ENCODE measurements at regions not wholly inside any gene's neighbourhood (a gene's known extent, or its start where the extent isn't known, plus 50 kb on each side); places are given as distances from the start of the nearest gene placed in this dataset.
A peak's percentile ranks its signal among the peaks of the same experiment; 100 is the strongest.

DNA sequence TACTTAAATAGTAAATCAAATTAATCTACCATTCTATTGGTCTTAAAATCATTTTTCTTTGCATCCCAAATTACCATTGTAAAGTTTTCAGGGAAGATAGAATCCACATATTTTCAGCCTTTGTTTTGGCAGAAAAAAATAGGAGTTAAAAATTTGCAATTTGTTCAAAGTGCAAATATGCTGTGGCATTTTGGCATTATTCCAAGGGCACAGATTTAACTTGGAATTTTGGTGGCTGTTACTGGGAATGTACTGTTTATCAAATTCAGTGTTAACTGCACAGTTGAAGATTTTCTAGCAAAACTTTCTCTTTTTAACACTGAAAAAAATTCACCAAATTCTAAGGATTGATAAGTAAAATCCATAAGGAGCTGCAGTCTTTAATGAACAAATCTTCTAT is 151.0 kb upstream of the HDAC9 start:
- peaks cover 6% of the 10 kb centered on the region for H3K36me3 Mint-ChIP-seq (ENCODE audit: low read depth)
- DNase-seq (ENCODE audit: low spot score) = no peak
- no peak overlapping the region for H3K27ac Mint-ChIP-seq (ENCODE audit: unreplicated experiment)
- no peaks in the 10 kb centered on the region for H3K27me3 Mint-ChIP-seq (ENCODE audit: low read depth)
- TF ChIP-seq, protein P1, sequence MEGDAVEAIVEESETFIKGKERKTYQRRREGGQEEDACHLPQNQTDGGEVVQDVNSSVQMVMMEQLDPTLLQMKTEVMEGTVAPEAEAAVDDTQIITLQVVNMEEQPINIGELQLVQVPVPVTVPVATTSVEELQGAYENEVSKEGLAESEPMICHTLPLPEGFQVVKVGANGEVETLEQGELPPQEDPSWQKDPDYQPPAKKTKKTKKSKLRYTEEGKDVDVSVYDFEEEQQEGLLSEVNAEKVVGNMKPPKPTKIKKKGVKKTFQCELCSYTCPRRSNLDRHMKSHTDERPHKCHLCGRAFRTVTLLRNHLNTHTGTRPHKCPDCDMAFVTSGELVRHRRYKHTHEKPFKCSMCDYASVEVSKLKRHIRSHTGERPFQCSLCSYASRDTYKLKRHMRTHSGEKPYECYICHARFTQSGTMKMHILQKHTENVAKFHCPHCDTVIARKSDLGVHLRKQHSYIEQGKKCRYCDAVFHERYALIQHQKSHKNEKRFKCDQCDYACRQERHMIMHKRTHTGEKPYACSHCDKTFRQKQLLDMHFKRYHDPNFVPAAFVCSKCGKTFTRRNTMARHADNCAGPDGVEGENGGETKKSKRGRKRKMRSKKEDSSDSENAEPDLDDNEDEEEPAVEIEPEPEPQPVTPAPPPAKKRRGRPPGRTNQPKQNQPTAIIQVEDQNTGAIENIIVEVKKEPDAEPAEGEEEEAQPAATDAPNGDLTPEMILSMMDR (IDR thresholded peaks at IDR 0.05) = no peak
- H3K4me3 Mint-ChIP-seq (ENCODE audit: unreplicated experiment) = no peak overlapping the region
- peaks cover 21% of the 10 kb centered on the region for H3K9me3 Mint-ChIP-seq (ENCODE audit: low read depth)
- H3K4me1 Mint-ChIP-seq (ENCODE audit: low read depth) = peaks cover 7% of the 10 kb centered on the region

- H3K27ac Mint-ChIP-seq (ENCODE audit: unreplicated experiment) = no peak overlapping the region
- peaks cover 4% of the 10 kb centered on the region for H3K36me3 Mint-ChIP-seq (ENCODE audit: low read depth)
- no peak overlapping the region for H3K4me3 Mint-ChIP-seq (ENCODE audit: unreplicated experiment)
- DNase-seq (ENCODE audit: low spot score) = no peak
- peaks cover 13% of the 10 kb centered on the region for H3K9me3 Mint-ChIP-seq (ENCODE audit: low read depth)
- TF ChIP-seq, protein P1 (IDR thresholded peaks at IDR 0.05) = peak; percentile 96
- H3K4me1 Mint-ChIP-seq (ENCODE audit: low read depth) = peaks cover 13% of the 10 kb centered on the region
- no peaks in the 10 kb centered on the region for H3K27me3 Mint-ChIP-seq (ENCODE audit: low read depth)
Measured at GRCh38 chr7:18345641-18346234, 149.8 kb upstream of the HDAC9 start.

GRCh38 chr7:18347170-18347569 is 148.4 kb upstream of the HDAC9 start:
- no peaks in the 10 kb centered on the region for H3K36me3 Mint-ChIP-seq (ENCODE audit: low read depth)
- TF ChIP-seq, protein P1 (IDR thresholded peaks at IDR 0.05) = no peak
- H3K27ac Mint-ChIP-seq (ENCODE audit: unreplicated experiment) = no peak overlapping the region
- no peak for DNase-seq (ENCODE audit: low spot score)
- no peaks in the 10 kb centered on the region for H3K27me3 Mint-ChIP-seq (ENCODE audit: low read depth)
- H3K4me3 Mint-ChIP-seq (ENCODE audit: unreplicated experiment) = no peak overlapping the region
- peaks cover 1% of the 10 kb centered on the region for H3K9me3 Mint-ChIP-seq (ENCODE audit: low read depth)
- H3K4me1 Mint-ChIP-seq (ENCODE audit: low read depth) = peaks cover 16% of the 10 kb centered on the region

- Mint-ChIP-seq H3K36me3 (ENCODE audit: low read depth) (no peaks in the 10 kb centered on the region), H3K9me3 (ENCODE audit: low read depth) (no peaks in the 10 kb centered on the region), H3K27me3 (ENCODE audit: low read depth) (no peaks in the 10 kb centered on the region), H3K4me1 (ENCODE audit: low read depth) (peaks cover 16% of the 10 kb centered on the region), H3K4me3 (ENCODE audit: unreplicated experiment) (no peak overlapping the region), H3K27ac (ENCODE audit: unreplicated experiment) (peak overlapping the region; percentile 75)
- TF ChIP-seq, protein P1 (IDR thresholded peaks at IDR 0.05) = no peak
- peak; percentile 33 for DNase-seq (ENCODE audit: low spot score)
Measured at GRCh38 chr7:18350678-18351077, 144.9 kb upstream of the HDAC9 start.

- TF ChIP-seq, protein P1 (IDR thresholded peaks at IDR 0.05) = peak; percentile 94
- no peaks in the 10 kb centered on the region for H3K27me3 Mint-ChIP-seq (ENCODE audit: low read depth)
- no peaks in the 10 kb centered on the region for H3K36me3 Mint-ChIP-seq (ENCODE audit: low read depth)
- no peak overlapping the region for H3K27ac Mint-ChIP-seq (ENCODE audit: unreplicated experiment)
- no peaks in the 10 kb centered on the region for H3K9me3 Mint-ChIP-seq (ENCODE audit: low read depth)
- H3K4me3 Mint-ChIP-seq (ENCODE audit: unreplicated experiment) = no peak overlapping the region
- DNase-seq (ENCODE audit: low spot score) = no peak
- H3K4me1 Mint-ChIP-seq (ENCODE audit: low read depth) = peaks cover 23% of the 10 kb centered on the region
Measured at GRCh38 chr7:18352339-18353255, 143.0 kb upstream of the HDAC9 start.

Data from chondrocyte (in vitro differentiated cells).